Kidney capillary endothelial cell (primary cell): ENCODE measurements at regions not wholly inside any gene's neighbourhood (a gene's known extent, or its start where the extent isn't known, plus 50 kb on each side); places are given as distances from the start of the nearest gene placed in this dataset.

Experiments
- DNase-seq: peaks from one replicate; pipeline ENCODE4 v3.0.0-alpha.2; 2018; ENCODE audit warnings: low spot score

DNA sequence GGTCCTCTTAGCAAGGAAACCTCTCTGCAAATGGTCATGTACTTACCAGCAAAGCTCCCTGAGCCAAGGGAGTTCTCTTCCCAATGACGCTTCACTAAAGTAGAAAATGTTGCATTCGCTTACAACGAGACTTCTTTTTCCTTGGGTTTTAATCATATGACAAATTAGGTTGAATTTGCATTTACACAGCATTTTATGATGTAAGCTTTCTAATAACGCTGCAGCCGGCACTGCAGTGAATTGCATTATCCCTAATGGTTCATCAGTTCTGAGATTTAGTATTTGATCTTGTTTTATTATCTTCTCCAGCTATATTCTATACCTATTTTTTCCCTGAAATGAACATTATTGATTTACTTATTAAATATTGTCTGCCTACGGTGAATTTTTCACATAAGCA, 339.3 kb upstream of the PFKP start:
- no peak for DNase-seq

GRCh38 chr10:2716596-2716995, 350.8 kb upstream of the PFKP start:
- DNase-seq = no peak

GRCh38 chr10:2714597-2714996, 352.8 kb upstream of the PFKP start:
- no peak for DNase-seq

DNA sequence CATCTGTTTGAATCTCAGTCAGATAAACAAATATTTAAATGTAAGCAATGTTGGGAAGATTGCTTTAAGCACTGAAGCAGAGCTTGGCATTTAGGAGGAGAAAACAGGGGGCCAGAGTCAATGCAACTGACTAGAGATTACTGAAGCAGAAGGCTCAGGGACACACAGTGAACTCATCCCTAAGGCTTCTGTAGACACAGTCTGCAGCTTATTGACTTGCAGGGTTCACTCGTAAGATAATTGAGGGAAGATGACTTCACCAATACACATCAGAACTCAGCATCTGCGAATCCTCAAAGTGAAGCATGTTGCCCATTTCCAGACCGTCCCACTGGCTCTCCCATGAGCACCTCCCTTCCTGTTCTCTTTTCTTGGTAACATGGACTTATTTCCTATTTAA, 363.4 kb upstream of the PFKP start:
- DNase-seq = no peak

DNA sequence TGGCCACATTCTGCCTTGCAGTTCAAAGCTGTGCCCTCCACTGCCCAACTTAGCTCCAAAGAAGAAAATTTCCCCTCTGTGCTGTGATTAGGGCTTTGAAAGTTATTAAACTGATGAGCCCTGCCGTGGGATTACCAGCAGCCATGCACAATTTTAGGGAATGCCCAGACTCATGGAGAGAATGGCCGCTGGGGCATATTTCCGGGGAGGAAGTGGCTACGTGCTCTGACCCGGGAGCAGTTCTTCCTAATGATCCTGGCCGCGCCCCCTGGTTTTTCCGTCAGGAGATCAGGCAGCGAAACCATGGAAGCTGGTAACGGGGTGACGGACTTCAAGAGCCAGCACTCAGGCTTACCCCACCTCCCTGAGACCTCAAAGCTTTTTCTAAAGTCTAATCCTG, 365.5 kb upstream of the PFKP start:
- no peak for DNase-seq

- DNase-seq = no peak
Observed at GRCh38 chr10:2700626-2701305, 366.6 kb upstream of the PFKP start.

GRCh38 chr10:2688958-2689357, 378.4 kb upstream of the PFKP start:
- no peak for DNase-seq

DNA sequence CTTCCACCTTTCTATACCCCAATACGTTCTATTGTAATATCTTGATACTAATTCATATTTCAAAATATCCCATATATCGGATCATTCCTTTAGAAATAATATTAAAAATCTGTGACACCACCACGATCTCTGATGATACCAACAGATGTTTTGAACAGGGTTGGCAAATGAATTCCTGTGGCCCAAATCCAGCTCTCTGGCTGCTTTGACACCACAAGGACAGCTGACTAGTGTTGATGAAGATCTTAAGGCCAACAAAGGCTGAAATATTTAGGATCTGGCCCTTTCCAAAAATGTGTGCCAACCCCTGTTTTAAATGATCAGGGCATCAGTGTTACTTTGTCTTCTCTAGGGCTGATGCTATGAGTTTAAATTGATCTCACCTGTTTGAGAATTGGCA, 380.7 kb upstream of the PFKP start:
- no peak for DNase-seq

- DNase-seq = no peak
Observed at GRCh38 chr10:2682491-2682890, 384.9 kb upstream of the PFKP start.

DNA sequence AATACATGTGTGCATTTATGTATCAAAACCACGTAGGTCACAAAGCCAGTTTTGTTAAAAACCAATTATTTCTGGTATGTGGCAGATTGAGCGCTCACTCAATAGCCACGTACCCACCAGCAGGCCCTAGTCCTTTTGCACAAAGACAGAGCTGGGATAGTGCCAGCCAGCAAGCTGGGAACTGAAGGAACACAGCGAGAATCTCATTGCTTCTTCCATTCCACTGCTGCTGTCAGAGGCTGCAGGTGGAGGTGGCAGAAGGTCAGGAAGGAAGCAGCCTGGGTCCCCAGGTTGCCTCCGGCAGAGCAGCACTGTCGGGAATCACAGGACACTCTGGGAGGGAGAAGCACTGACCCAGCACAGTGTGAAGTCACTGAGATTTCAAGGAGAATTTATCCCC, 385.5 kb upstream of the PFKP start:
- DNase-seq = no peak

- DNase-seq = no peak
Observed at GRCh38 chr10:2680821-2681220, 386.5 kb upstream of the PFKP start.

DNA sequence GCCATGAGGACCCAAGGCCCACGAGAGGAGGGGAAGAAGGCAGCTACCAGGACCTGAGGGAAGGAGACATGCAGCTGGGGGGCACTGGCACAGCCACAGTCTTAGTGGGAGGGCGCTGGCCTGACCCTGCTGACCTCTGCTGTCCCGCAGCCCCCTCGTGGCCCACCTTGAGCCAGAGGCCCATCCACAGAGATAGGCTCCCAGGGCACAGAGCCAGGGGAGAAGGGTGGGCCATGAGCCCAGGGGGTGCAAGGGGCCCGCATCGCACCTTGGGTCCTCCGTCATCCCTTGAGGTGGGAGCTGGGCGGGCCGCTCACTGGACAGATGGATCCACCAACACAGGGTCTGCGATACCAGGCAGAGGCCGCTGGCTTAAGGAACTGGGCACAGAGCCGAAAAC, 387.7 kb upstream of the PFKP start:
- no peak for DNase-seq

GRCh38 chr10:2676455-2676854, 390.9 kb upstream of the PFKP start:
- no peak for DNase-seq

DNA sequence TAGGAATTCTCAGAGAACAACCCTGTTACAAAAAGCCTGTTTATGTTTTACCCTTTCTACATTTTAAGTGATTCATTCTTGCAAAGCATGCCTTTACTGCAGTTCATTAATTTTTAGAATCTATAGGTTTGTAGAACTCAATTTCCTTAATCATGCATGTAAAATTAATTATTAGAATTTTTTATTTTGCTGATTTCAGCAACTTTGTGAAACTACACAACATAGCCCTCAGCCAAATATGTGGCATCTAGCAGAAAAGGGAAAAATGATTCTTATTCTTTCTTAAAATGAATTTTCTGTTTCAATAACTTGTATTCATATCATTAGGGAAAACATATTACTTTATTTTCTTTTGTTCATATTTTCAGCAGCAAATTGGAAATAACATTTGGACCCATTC, 392.9 kb upstream of the PFKP start:
- DNase-seq = no peak

DNA sequence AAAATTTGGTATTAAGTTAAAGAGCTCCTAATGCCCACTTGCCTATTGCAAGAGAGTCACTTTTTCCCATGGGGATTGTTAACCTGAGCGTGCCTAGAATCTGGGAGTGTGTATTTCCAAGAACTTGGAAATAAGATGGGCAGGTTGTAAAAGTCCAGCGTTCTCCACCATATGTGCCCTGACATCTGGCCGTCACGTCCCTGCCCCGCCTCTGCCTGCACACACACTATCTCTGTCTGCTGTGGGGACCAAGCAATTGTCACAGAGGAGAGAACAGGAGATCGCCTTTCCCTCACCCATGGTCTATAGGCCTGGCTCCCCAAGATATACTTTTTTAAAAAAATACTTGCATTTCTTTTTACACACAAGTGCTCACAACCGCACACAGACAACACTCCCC, 396.5 kb upstream of the PFKP start:
- DNase-seq = no peak

GRCh38 chr10:2665772-2666171, 401.6 kb upstream of the PFKP start:
- no peak for DNase-seq

DNA sequence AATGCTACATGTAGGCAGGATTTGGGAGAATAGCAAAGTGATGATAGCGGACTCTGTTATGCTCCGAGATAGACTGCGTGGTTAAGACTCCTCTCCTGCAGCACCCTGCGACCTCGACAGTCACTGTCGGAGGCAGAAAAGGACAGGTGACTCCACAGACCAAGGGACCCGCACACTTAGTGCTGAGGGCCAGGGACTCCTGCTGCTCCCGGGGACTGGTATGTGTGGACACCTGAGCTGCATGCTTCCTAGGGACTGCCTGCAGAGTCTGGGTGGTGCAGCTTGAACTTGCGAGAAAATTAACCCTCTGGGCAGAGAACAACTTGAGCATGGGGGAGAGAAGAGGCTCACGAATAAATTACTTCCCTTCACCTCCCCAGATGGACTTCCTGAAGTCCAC, 407.1 kb upstream of the PFKP start:
- no peak for DNase-seq

DNA sequence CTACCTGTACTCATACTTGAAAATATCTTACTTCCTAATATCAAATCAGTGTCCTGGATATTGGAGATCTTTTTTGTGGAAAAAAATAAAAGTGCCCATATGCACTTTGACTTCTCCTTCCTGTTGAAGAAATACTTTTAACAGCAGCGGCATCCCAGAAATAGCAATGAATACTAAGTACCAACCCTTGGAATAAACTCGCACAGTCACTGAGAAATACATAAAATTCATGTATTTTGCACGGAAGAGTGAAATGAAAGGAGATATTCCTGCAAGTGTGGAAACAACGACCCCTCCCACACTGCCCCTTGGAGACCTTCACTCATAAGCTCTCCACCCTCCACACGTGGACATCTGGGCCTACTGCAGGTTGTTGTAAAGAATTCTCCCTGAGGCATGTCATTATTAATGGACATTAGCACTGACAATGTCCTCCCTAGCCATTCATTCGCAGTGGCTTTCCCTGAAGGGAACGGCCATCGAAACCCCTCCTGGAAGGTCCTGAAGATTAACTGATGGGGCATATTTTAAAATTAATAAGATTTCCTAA, 407.6 kb upstream of the PFKP start:
- DNase-seq = no peak

DNA sequence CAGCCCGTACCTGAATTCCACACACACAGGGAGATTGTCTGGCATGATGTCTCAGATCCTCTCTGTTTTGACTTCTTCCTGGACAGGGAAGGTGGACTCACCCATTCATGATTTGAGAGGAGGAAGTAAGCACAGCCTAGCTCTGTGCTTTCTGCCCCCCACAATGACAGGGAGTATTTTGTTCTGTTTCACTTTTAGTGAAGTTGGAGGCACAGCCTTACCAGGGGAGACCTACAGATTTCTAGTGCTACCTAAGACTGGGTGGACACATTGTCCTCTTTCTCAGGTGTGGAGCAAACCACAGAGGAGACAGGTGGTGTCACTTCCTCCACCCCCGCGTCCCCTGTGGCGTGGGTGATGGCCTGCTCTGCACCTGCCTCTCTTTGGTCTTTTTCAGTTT, 408.6 kb upstream of the PFKP start:
- no peak for DNase-seq

DNA sequence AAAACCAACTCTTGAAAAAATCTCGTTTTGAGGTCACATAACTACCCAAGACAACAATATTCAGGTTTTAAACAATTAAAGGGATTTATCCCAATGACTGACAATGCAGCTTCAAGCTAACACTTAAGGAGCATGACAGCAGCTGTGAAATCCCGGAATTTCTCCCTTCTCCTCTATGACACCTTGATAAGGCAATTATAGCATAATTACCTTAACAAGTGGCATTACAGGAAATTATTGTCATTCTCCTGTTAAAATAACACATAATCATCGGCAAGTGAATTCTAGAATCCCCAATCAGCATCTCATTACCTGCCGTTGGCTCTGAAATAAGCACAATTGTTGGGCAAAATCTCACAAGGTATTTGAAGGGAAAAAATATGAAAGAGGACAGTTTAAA, 417.0 kb upstream of the PFKP start:
- no peak for DNase-seq

DNA sequence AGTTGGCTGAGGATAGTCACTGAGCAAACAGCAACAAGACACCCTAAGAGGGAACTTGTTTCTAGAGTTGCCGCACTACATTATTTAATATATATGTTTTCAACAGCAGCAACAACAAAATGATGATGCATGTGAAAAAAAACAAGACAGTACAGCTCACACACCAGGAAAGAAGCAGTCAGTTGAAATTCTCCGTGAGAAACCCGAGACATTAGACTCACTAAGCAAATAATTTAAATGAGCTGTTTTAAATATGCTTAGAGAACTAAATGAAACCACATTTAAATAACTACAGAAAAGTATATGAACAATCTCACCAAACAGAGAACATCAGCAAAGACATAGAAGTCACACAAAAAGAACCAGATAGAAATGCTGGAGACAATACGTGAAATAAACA, 426.3 kb upstream of the PFKP start:
- DNase-seq = no peak

DNA sequence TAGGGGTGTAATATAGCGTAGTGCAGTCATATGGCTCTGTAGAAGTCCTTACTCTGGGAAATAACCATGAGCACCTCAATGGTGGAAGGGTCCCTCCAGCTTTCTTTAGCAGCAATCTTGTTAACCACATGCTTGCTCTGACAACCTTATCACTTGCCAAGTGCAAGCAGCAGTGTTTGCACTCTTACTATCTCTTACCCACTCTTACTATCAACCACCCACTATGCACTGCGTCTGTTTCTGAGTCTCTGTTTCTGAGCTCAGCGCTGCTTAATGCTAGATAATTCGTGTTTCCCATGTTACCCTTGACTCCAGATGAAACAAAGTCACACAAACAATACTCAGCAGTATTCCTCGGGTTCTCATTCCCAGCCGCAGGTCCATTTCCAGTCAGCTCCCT, 433.7 kb upstream of the PFKP start:
- no peak for DNase-seq

DNA sequence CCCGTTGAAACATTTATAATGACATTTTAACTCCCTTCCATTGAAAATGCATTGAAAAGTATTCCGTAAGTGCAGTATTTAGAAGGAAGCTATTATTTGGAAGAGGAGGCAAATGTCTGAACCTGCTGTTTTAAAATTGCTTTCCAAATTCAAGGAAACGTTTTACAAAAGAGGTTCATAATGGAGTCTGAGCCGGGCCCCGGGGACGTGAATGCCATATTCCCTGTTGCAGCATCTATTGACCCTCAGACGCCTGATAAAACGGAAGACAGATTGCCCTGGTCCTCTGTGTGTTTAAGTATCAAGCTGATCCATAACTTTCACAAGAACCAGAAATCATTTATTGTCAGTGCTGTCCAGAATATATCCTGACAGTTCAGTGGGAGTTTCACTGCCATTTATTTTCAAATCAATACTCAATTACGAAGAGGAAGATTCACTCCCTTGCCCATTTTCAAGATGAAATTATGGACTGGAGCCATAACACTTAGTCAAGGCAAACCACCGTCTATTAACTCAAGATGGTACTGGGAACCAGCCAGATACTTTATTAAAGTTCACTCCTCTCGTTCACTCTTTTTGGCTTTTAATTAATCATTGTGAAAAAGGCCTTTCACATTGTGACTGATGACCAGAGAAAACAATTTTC, 435.7 kb upstream of the PFKP start:
- DNase-seq = no peak

GRCh38 chr10:2628705-2629104, 438.6 kb upstream of the PFKP start:
- DNase-seq = no peak
